Astrocyte (in vitro differentiated cells and primary cell): ENCODE measurements at regions not wholly inside any gene's neighbourhood (a gene's known extent, or its start where the extent isn't known, plus 50 kb on each side); places are given as distances from the start of the nearest gene placed in this dataset.

Experiments used
- CTCF ChIP-seq: IDR thresholded peaks from 2 replicates; pipeline ENCODE4 v1.5.1; 2011; ENCODE audit warnings: low read depth, mild to moderate bottlenecking, inconsistent platforms, low read length, moderate library complexity; ENCODE audit not compliant: insufficient read depth
- EZH2 ChIP-seq: IDR thresholded peaks from 2 replicates; pipeline ENCODE4 v1.6.1; 2012; ENCODE audit warnings: mild to moderate bottlenecking, low read length, inconsistent platforms; ENCODE audit not compliant: insufficient read depth

GRCh38 chrX:121903961-121904360, 856.6 kb downstream of the GLUD2 start:
- TF ChIP-seq CTCF (no peak), EZH2 (no peak)
